Upper lobe of right lung (tissue), 1 donor: ENCODE measurements at regions not wholly inside any gene's neighbourhood (a gene's known extent, or its start where the extent isn't known, plus 50 kb on each side); places are given as distances from the start of the nearest gene placed in this dataset.
A peak's percentile ranks its signal among the peaks of the same experiment; 100 is the strongest.
"Not testable (repeated sequence)": the region's sequence is repeated elsewhere in the genome, so short reads cannot be mapped to it uniquely, and the experiment has no call there.

Experiments
- ATAC-seq: fragments of 200-7000 bp; cut with Tn5 transposase; one replicate; pipeline ENCODE4 v1.9.1; 2020; ENCODE audit warnings: mild to moderate bottlenecking, moderate library complexity
- DNase-seq: peaks from one replicate; pipeline ENCODE4 v3.0.0-alpha.2; 2020
- H3K27ac ChIP-seq: fragments of 200-600 bp; one replicate; pipeline ENCODE4 v1.8.0; 2022
- H3K27me3 ChIP-seq: fragments of 200-600 bp; one replicate; pipeline ENCODE4 v1.8.0; 2022; ENCODE audit warnings: mild to moderate bottlenecking
- H3K36me3 ChIP-seq: fragments of 200-600 bp; one replicate; pipeline ENCODE4 v1.8.0; 2022
- H3K4me1 ChIP-seq: fragments of 200-600 bp; one replicate; pipeline ENCODE4 v1.8.0; 2022
- H3K4me3 ChIP-seq: fragments of 200-600 bp; one replicate; pipeline ENCODE4 v1.8.0; 2022; ENCODE audit warnings: mild to moderate bottlenecking
- H3K9me3 ChIP-seq: fragments of 200-600 bp; one replicate; pipeline ENCODE4 v1.8.0; 2022
- intact Hi-C: fragments of 100-400 bp; cut with DNase I; formaldehyde crosslinking; loops from one replicate; pipeline ENCODE4 v1.11.0; 2022
- TF ChIP-seq, protein P1 (sequence below): fragments of 200-600 bp; IDR thresholded peaks from one replicate; pipeline ENCODE4 v1.8.0; 2022; ENCODE audit warnings: antibody characterized with exemption
- donor health status: DM: no; HTN: yes; CAD: no; lungs with severe emphysema.

GRCh38 chr2:160615706-160616105, 122.1 kb upstream of the RBMS1 start:
- no peak for ATAC-seq
- Histone ChIP-seq H3K27me3 (no peaks in the 10 kb centered on the region), H3K4me3 (no peak overlapping the region), H3K9me3 (no peaks in the 10 kb centered on the region), H3K4me1 (no peaks in the 10 kb centered on the region), H3K27ac (no peak overlapping the region), H3K36me3 (no peaks in the 10 kb centered on the region)
- no peak for DNase-seq
- TF ChIP-seq, protein P1, sequence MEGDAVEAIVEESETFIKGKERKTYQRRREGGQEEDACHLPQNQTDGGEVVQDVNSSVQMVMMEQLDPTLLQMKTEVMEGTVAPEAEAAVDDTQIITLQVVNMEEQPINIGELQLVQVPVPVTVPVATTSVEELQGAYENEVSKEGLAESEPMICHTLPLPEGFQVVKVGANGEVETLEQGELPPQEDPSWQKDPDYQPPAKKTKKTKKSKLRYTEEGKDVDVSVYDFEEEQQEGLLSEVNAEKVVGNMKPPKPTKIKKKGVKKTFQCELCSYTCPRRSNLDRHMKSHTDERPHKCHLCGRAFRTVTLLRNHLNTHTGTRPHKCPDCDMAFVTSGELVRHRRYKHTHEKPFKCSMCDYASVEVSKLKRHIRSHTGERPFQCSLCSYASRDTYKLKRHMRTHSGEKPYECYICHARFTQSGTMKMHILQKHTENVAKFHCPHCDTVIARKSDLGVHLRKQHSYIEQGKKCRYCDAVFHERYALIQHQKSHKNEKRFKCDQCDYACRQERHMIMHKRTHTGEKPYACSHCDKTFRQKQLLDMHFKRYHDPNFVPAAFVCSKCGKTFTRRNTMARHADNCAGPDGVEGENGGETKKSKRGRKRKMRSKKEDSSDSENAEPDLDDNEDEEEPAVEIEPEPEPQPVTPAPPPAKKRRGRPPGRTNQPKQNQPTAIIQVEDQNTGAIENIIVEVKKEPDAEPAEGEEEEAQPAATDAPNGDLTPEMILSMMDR = no peak
- intact Hi-C loops = no loop called here

GRCh38 chr2:160616149-160616548, 122.5 kb upstream of the RBMS1 start:
- TF ChIP-seq, protein P1 = no peak
- DNase-seq (no peak), ATAC-seq (no peak)
- Histone ChIP-seq H3K4me1 (no peaks in the 10 kb centered on the region), H3K27me3 (no peaks in the 10 kb centered on the region), H3K9me3 (no peaks in the 10 kb centered on the region), H3K4me3 (no peak overlapping the region), H3K36me3 (no peaks in the 10 kb centered on the region), H3K27ac (no peak overlapping the region)
- intact Hi-C loops = no loop called here

DNA sequence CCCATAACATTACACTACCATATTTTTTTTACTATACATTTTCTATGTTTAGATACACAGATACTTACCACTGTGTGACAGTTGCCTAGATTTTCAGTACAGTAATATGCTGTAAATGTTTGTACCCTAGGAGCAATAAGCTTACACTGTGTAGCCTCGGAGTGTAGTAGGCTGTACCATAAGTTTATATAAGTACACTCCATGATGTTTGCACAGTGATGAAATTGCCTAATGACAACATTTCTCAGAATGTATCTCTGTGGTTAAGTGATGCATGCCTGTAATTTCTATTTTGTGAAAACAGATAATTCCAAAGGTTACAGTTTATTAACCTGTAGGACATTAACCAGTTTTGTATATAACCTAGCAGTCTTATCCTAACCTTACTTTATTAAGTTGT, 128.1 kb upstream of the RBMS1 start:
- ATAC-seq = no peak
- Histone ChIP-seq H3K36me3 (no peaks in the 10 kb centered on the region), H3K27ac (no peak overlapping the region), H3K4me1 (no peaks in the 10 kb centered on the region), H3K9me3 (no peaks in the 10 kb centered on the region), H3K4me3 (no peak overlapping the region), H3K27me3 (no peaks in the 10 kb centered on the region)
- TF ChIP-seq, protein P1 = no peak
- intact Hi-C loops = no loop called here
- no peak for DNase-seq

DNA sequence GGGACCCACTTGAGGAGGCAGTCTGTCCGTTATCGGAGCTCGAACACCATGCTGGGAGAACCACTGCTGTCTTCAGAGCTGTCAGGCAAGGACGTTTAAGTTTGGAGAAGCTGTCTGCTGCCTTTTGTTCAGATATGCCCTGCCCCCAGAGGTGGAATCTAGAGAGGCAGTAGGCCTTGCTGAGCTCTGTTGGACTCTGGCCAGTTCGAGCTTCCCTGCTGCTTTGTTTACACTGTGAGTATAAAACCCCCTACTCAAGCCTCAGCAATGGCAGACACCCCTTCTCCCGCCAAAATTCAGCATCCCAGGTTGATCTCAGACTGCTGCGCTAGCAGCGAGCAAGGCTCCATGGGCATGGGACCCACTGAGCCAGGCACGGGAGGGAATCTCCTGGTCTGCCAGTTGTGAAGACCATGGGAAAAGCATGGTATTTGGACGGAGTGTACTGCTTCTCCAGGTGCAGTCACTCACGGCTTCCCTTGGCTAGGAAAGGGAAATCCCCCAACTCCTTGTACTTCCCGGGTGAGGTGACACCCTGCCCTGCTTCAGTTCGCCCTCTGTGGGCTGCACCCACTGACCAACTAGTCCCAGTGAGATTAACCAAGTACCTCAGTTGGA, 134.5 kb upstream of the RBMS1 start:
- H3K27ac ChIP-seq, H3K27me3 ChIP-seq, H3K9me3 ChIP-seq, DNase-seq, H3K36me3 ChIP-seq, H3K4me3 ChIP-seq, ATAC-seq, H3K4me1 ChIP-seq, intact Hi-C loops: not testable (repeated sequence)

DNA sequence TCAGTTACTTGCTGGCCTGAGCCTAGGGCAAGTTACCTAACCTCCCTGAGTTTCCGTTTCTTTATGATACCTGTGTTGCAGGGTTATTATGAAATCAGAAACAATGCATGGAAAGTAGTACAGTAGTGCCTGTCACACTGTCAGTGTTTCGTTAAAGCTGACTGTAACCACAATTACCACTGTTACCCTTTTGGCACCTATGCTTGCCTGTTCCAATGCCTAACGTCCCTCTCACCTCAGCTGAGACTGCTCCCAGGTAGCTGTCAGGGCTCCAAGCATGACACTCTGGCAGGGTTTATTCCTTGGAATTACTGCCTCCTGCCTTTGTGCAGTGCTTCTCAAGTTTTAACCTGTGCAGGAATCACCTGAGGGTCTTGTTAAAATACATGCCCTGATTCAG, 135.2 kb upstream of the RBMS1 start:
- Histone ChIP-seq H3K27me3 (no peaks in the 10 kb centered on the region), H3K27ac (no peak overlapping the region), H3K4me3 (no peak overlapping the region), H3K9me3 (no peaks in the 10 kb centered on the region), H3K36me3 (no peaks in the 10 kb centered on the region), H3K4me1 (no peaks in the 10 kb centered on the region)
- TF ChIP-seq, protein P1 = no peak
- ATAC-seq = no peak
- intact Hi-C loops = no loop called here
- DNase-seq = no peak

GRCh38 chr2:160630801-160631590, 137.4 kb upstream of the RBMS1 start:
- intact Hi-C loops = no loop called here
- Histone ChIP-seq H3K9me3 (no peaks in the 10 kb centered on the region), H3K4me1 (no peaks in the 10 kb centered on the region), H3K4me3 (no peak overlapping the region), H3K27ac (peak overlapping the region; percentile 39), H3K27me3 (no peaks in the 10 kb centered on the region), H3K36me3 (no peaks in the 10 kb centered on the region)
- no peak for DNase-seq
- TF ChIP-seq, protein P1 = no peak
- ATAC-seq = peak; percentile 30
